GM12891 (cell line): ENCODE measurements at regions not wholly inside any gene's neighbourhood (a gene's known extent, or its start where the extent isn't known, plus 50 kb on each side); places are given as distances from the start of the nearest gene placed in this dataset.

Source experiments
- POLR2A ChIP-seq: IDR thresholded peaks from 2 replicates; pipeline ENCODE4 v1.6.1; 2011; ENCODE audit warnings: low read depth, low read length, control low read depth
- SPI1 ChIP-seq: IDR thresholded peaks from 2 replicates; pipeline ENCODE4 v1.6.1; 2011; ENCODE audit warnings: low read depth, low read length, control low read depth

GRCh38 chr14:27484633-27485032 is 886.8 kb upstream of the NOVA1 start:
- TF ChIP-seq POLR2A (no peak), SPI1 (no peak)
